Ishikawa (cell line): ENCODE measurements at regions not wholly inside any gene's neighbourhood (a gene's known extent, or its start where the extent isn't known, plus 50 kb on each side); places are given as distances from the start of the nearest gene placed in this dataset.

Experiments
- CEBPB ChIP-seq: IDR thresholded peaks from 2 replicates; pipeline ENCODE4 v1.6.1; 2012
- CREB1 ChIP-seq: IDR thresholded peaks from 2 replicates; pipeline ENCODE4 v1.6.1; 2012; ENCODE audit warnings: low read depth
- EGR1 ChIP-seq: IDR thresholded peaks from 2 replicates; pipeline ENCODE4 v1.6.1; 2012
- EP300 ChIP-seq: IDR thresholded peaks from 2 replicates; pipeline ENCODE4 v1.6.1; 2012; ENCODE audit warnings: borderline replicate concordance
- FOXM1 ChIP-seq: IDR thresholded peaks from 2 replicates; pipeline ENCODE4 v1.6.1; 2012; ENCODE audit warnings: low read depth, borderline replicate concordance
- MAX ChIP-seq: IDR thresholded peaks from 2 replicates; pipeline ENCODE4 v1.6.1; 2012
- NFIC ChIP-seq: IDR thresholded peaks from 2 replicates; pipeline ENCODE4 v1.6.1; 2012
- RAD21 ChIP-seq: IDR thresholded peaks from 2 replicates; pipeline ENCODE4 v1.6.1; 2012; ENCODE audit warnings: low read depth
- REST ChIP-seq: IDR thresholded peaks from 2 replicates; pipeline ENCODE4 v1.6.1; 2012; ENCODE audit warnings: low read depth, mild to moderate bottlenecking
- TAF1 ChIP-seq: IDR thresholded peaks from 2 replicates; pipeline ENCODE4 v1.6.1; 2012; ENCODE audit warnings: low read depth, mild to moderate bottlenecking
- TCF12 ChIP-seq: IDR thresholded peaks from 2 replicates; pipeline ENCODE4 v1.6.1; 2012; ENCODE audit warnings: low read depth
- TEAD4 ChIP-seq: IDR thresholded peaks from 2 replicates; pipeline ENCODE4 v1.6.1; 2012
- USF1 ChIP-seq: IDR thresholded peaks from 2 replicates; pipeline ENCODE4 v1.6.1; 2012
- YY1 ChIP-seq: IDR thresholded peaks from 2 replicates; pipeline ENCODE4 v1.6.1; 2012; ENCODE audit warnings: low read depth
- ZBTB7A ChIP-seq: IDR thresholded peaks from 2 replicates; pipeline ENCODE4 v1.6.1; 2012; ENCODE audit warnings: low read depth

GRCh38 chrX:69110116-69110530 is 55.1 kb downstream of the PJA1 start:
- TF ChIP-seq EGR1 (no peak), FOXM1 (no peak), MAX (no peak), RAD21 (no peak), YY1 (no peak), TEAD4 (no peak), REST (no peak), ZBTB7A (no peak), TAF1 (no peak), NFIC (no peak), TCF12 (no peak), EP300 (no peak)

- TF ChIP-seq MAX = no peak
- no peak for TF ChIP-seq CEBPB
- no peak for TF ChIP-seq EP300
- no peak for TF ChIP-seq FOXM1
- TF ChIP-seq CREB1 = no peak
- no peak for TF ChIP-seq NFIC
- TF ChIP-seq ZBTB7A = no peak
- TF ChIP-seq RAD21 = no peak
- no peak for TF ChIP-seq TEAD4
Measured at GRCh38 chrX:69109706-69110105, 55.5 kb downstream of the PJA1 start.

GRCh38 chrX:69109036-69109663 is 56.1 kb downstream of the PJA1 start:
- TF ChIP-seq ZBTB7A (no peak), EP300 (no peak), CREB1 (no peak), MAX (no peak), RAD21 (no peak)

GRCh38 chrX:69107747-69108401 is 57.4 kb downstream of the PJA1 start:
- no peak for TF ChIP-seq REST
- TF ChIP-seq USF1 = no peak
- no peak for TF ChIP-seq CREB1
- no peak for TF ChIP-seq FOXM1
- TF ChIP-seq RAD21 = no peak
- no peak for TF ChIP-seq ZBTB7A
- no peak for TF ChIP-seq YY1
- no peak for TF ChIP-seq MAX
- TF ChIP-seq EGR1 = no peak
- TF ChIP-seq CEBPB = no peak
- no peak for TF ChIP-seq TEAD4
- no peak for TF ChIP-seq EP300
- TF ChIP-seq TAF1 = no peak
- no peak for TF ChIP-seq TCF12
- no peak for TF ChIP-seq NFIC

GRCh38 chrX:69107231-69107739 is 58.0 kb downstream of the PJA1 start:
- TF ChIP-seq ZBTB7A (no peak), FOXM1 (no peak), REST (no peak), RAD21 (no peak), TCF12 (no peak), TAF1 (no peak), TEAD4 (no peak), EGR1 (no peak), USF1 (no peak), CREB1 (no peak), CEBPB (no peak), EP300 (no peak), NFIC (no peak), YY1 (no peak), MAX (no peak)
